Heart left ventricle (tissue), 16 donors: ENCODE measurements at regions not wholly inside any gene's neighbourhood (a gene's known extent, or its start where the extent isn't known, plus 50 kb on each side); places are given as distances from the start of the nearest gene placed in this dataset.
"Not testable (repeated sequence)": the region's sequence is repeated elsewhere in the genome, so short reads cannot be mapped to it uniquely, and the experiment has no call there.

Source experiments
- ATAC-seq, 4 donors: fragments of 200-7000 bp; cut with Tn5 transposase; one replicate each; pipeline ENCODE4 v1.9.1; 2020 to 2022; ENCODE audit warnings: moderate library complexity in 4 of 4, mild to moderate bottlenecking in 3 of 4, moderate number of reproducible peaks in 1 of 4
- DNase-seq, 5 donors: peaks; one replicate each; pipeline ENCODE4 v3.0.0-alpha.2; 2020
- H3K27ac ChIP-seq, 12 donors: fragments of 200-600 bp; sonication (generic) in 4 of 12; one replicate each; pipeline versions ENCODE4 v1.5.0 to v1.8.0; 2016 to 2022; ENCODE audit warnings: mild to moderate bottlenecking in 2 of 12
- H3K27me3 ChIP-seq, 9 donors: fragments of 200-600 bp; sonication (generic) in 2 of 9; one replicate each; pipeline versions ENCODE4 v1.5.1 to v1.8.0; 2016 to 2022; ENCODE audit warnings: mild to moderate bottlenecking in 3 of 9
- H3K36me3 ChIP-seq, 9 donors: fragments of 200-600 bp; sonication (generic) in 2 of 9; one replicate each; pipeline versions ENCODE4 v1.5.0 to v1.8.0; 2018 to 2022; ENCODE audit warnings: mild to moderate bottlenecking in 2 of 9
- H3K4me1 ChIP-seq, 12 donors: fragments of 200-600 bp; sonication (generic) in 4 of 12; one replicate each; pipeline versions ENCODE4 v1.5.0 to v1.8.0; 2016 to 2022; ENCODE audit warnings: mild to moderate bottlenecking in 3 of 12
- H3K4me3 ChIP-seq, 12 donors: fragments of 200-600 bp; sonication (generic) in 4 of 12; one replicate each; pipeline versions ENCODE4 v1.5.0 to v1.8.0; 2017 to 2022; ENCODE audit warnings: mild to moderate bottlenecking in 9 of 12, moderate library complexity in 4 of 12
- H3K9me3 ChIP-seq, 12 donors: fragments of 200-600 bp; sonication (generic) in 4 of 12; one replicate each; pipeline versions ENCODE4 v1.5.0 to v1.8.0; 2016 to 2022; ENCODE audit warnings: mild to moderate bottlenecking in 1 of 12
- POLR2A ChIP-seq, 2 donors: fragments of 450-650 bp; IDR thresholded peaks; one replicate each; pipeline ENCODE4 v1.6.1; 2017; ENCODE audit warnings: antibody characterized with exemption in 2 of 2, mild to moderate bottlenecking in 2 of 2, moderate library complexity in 2 of 2
- WGBS, 4 donors: extraction: QIAGEN DNeasy Blood & Tissue Kit in 2 of 4; methylation state at CpG; one replicate each; pipeline versions ENCODE4 v1.1.5 to v1.1.7; 2013 to 2018; 5-methylcytosine and 5-hydroxymethylcytosine counted together
- intact Hi-C, 10 donors: fragments of 100-400 bp; cut with DNase I; formaldehyde crosslinking; loops; one replicate each; pipeline versions ENCODE4 v1.11.1 to v1.14.2; 2022
- TF ChIP-seq, protein P1 (sequence below), 12 donors: fragments of 200-600 bp; sonication (generic) in 4 of 12; IDR thresholded peaks; one replicate each; pipeline versions ENCODE4 v1.5.0 to v1.8.0; 2018 to 2022; ENCODE audit warnings: antibody characterized with exemption in 12 of 12, mild to moderate bottlenecking in 5 of 12
- donor health status: ischemic (EF 13 %, LVEDD 7.1; RV severe dilation, severe dysfunction).
- donor health status: healthy with polysubstance abuse.
- donor health status: DM: no; HTN: yes; CAD: no.
- donor health status: DM: no; HTN: no; CAD: no.
- donor health status: ischemic (EF 25% LVEDD 6.9; RV normal size, moderate dysfunction).
- donor health status: ischemic (EF 25% LVEDD 5.7; RV mildly dilated, moderate dysfunction).
- donor health status: healthy.
- donor health status: DM: yes; HTN: yes; CAD: no.
- donor health status: ischemic (EF 35%, LVEDD 5.7; RV mildly dilated, moderate dysfunction).
- donor health status: nonischemic (EF 11% LVEDD 7.7; RV severe dilation, severe dysfunction).
- donor health status: DM: yes; HTN: yes; CAD: no.
- donor health status: PGD.
- donor health status: ischemic (EF 29% LVEDD 5.4; RV normal size, mild dysfunction).
- donor health status: nonischemic (EF 23%, LVEDD 6.1; RV moderate dilation, normal function).

DNA sequence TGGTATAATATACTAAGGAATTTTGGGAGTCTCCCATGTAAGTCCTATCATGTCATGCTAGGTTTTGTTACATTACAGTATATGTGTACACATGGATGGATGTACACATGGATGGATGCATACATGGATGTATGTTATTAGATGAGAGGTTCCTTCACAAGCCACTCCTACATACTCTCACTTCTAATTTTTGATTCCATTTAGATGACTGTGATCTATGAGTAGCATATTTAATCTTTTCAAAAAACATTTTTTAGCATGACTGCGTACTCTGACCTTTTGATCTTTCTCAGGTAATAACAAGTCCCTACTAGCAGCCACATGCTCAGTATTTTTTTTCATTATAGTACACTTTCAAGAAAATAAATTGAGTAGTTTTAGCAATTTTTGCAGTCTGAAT, 441.8 kb downstream of the SLITRK1 start:
- TF ChIP-seq, protein P1, sequence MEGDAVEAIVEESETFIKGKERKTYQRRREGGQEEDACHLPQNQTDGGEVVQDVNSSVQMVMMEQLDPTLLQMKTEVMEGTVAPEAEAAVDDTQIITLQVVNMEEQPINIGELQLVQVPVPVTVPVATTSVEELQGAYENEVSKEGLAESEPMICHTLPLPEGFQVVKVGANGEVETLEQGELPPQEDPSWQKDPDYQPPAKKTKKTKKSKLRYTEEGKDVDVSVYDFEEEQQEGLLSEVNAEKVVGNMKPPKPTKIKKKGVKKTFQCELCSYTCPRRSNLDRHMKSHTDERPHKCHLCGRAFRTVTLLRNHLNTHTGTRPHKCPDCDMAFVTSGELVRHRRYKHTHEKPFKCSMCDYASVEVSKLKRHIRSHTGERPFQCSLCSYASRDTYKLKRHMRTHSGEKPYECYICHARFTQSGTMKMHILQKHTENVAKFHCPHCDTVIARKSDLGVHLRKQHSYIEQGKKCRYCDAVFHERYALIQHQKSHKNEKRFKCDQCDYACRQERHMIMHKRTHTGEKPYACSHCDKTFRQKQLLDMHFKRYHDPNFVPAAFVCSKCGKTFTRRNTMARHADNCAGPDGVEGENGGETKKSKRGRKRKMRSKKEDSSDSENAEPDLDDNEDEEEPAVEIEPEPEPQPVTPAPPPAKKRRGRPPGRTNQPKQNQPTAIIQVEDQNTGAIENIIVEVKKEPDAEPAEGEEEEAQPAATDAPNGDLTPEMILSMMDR (IDR thresholded peaks at IDR 0.05), result no peak
- no peak for TF ChIP-seq POLR2A (IDR thresholded peaks at IDR 0.05)
- intact Hi-C loops, result no loop called here
- peaks cover 0 to 9% (median 0%) of the 10 kb centered on the region in 12 donors for H3K9me3 ChIP-seq
- H3K36me3 ChIP-seq, result no peaks in the 10 kb centered on the region
- H3K27ac ChIP-seq, result no peak overlapping the region
- no peak overlapping the region for H3K4me3 ChIP-seq
- WGBS, 4 donors, result 88 to 91% (median 89%) methylated on average over 1 of the region's 1 CpG
- no peaks in the 10 kb centered on the region for H3K27me3 ChIP-seq
- no peaks in the 10 kb centered on the region for H3K4me1 ChIP-seq
- ATAC-seq, result no peak
- DNase-seq, result no peak

DNA sequence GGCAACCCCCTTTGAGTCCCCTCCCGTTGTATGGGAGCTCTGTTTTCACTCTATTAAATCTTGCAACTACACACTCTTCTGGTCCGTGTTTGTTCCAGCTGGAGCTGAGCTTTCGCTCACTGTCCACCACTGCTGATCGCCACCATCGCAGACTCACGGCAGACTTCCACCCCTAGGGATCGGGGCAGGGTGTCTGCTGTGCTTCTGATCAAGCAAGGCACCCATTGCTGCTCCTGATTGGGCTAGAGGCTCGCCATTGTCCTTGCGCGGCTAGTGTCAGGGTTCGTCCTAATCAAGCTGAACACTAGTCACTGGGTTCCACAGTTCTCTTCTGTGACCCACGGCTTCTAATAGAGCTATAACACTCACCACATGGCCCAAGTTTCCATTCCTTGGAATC, 442.8 kb downstream of the SLITRK1 start:
- H3K27ac ChIP-seq, intact Hi-C loops: not testable (repeated sequence)
- WGBS, 4 donors, result 85 to 91% (median 89%) methylated on average over 12 of the region's 12 CpGs

DNA sequence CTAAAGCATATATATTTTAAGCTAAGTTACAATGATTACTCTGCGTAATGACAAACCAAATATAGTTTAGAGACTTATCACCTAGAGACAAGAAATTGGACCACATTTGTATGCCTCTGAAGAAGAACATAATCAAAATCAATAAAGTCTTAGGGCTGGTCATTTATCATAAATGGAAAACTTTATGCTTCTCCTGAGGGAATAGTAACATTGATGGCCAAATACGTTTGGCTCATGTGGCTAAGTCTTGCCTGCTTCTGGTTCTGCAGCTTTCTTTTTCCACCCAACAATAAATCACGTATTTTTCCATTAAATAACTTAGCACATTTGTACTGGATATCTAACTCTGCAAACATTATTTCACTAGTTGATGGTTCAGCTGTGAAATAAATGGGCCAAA, 458.4 kb downstream of the SLITRK1 start:
- H3K36me3 ChIP-seq, result no peaks in the 10 kb centered on the region
- H3K4me1 ChIP-seq, result no peaks in the 10 kb centered on the region
- no peak for TF ChIP-seq POLR2A (IDR thresholded peaks at IDR 0.05)
- no peak overlapping the region for H3K27ac ChIP-seq
- no peak for ATAC-seq
- intact Hi-C loops, result no loop called here
- peaks cover 0 to 18% (median 0%) of the 10 kb centered on the region in 12 donors for H3K9me3 ChIP-seq
- 65 to 70% (median 67%) methylated on average over 3 of the region's 3 CpGs for WGBS, 4 donors
- H3K4me3 ChIP-seq, result no peak overlapping the region
- no peak for DNase-seq
- H3K27me3 ChIP-seq, result no peaks in the 10 kb centered on the region

More for the DNA sequence above, 442.8 kb downstream of the SLITRK1 start:
- not testable (repeated sequence) for DNase-seq, H3K4me1 ChIP-seq, H3K9me3 ChIP-seq, H3K36me3 ChIP-seq, H3K4me3 ChIP-seq, H3K27me3 ChIP-seq, ATAC-seq

DNA sequence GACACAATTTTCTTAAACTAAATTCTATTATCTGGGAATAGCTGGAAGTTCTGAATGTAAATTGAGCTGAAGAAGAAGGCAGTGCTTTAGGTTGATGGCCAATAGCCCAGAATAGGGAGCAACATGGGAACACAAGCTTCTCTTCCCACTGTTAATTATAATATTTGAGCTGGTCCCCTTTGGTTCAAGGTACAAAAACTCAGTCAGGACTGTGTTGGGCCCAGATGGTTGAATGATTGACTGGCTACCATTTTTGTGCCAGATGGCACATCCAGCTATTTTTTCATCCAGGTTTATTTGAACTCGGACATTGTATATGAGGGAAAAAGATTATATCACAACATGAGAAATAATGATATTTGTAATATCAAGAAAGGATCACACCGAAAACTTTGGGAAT, 458.9 kb downstream of the SLITRK1 start:
- no peak for ATAC-seq
- DNase-seq, result no peak
- Histone ChIP-seq H3K36me3 (no peaks in the 10 kb centered on the region), H3K27ac (no peak overlapping the region), H3K9me3 (peaks cover 0 to 18% (median 0%) of the 10 kb centered on the region in 12 donors), H3K4me1 (no peaks in the 10 kb centered on the region), H3K27me3 (no peaks in the 10 kb centered on the region), H3K4me3 (no peak overlapping the region)
- WGBS, 4 donors, result 86 to 94% (median 87%) methylated on average over 2 of the region's 2 CpGs
- TF ChIP-seq POLR2A (IDR thresholded peaks at IDR 0.05), result no peak
- TF ChIP-seq, protein P1 (IDR thresholded peaks at IDR 0.05), result no peak
- intact Hi-C loops, result no loop called here

DNA sequence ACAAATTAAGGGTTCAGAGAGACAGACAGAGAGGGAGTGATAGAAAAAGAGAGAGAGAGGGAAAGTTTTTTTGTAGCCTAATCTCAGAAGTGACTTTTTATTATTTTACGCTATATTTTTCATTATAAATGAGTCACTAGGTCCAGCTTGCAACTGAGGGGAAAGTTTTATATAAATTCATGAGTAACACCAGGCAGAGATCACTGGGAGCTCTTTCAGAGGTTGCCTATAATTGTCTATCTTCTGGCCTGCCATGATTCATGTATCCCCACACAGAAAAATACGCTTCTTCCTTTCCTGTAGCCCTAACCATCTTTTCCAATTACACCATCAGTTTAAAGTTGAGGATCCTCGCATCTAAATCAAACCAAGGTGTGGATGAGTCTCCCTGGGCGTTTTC, 467.9 kb downstream of the SLITRK1 start:
- no peak overlapping the region for H3K27ac ChIP-seq
- no peak overlapping the region for H3K4me3 ChIP-seq
- no peak for TF ChIP-seq POLR2A (IDR thresholded peaks at IDR 0.05)
- TF ChIP-seq, protein P1 (IDR thresholded peaks at IDR 0.05), result no peak
- ATAC-seq, result no peak
- H3K36me3 ChIP-seq, result no peaks in the 10 kb centered on the region
- 65 to 76% (median 70%) methylated on average over 4 of the region's 4 CpGs for WGBS, 4 donors
- no peaks in the 10 kb centered on the region for H3K9me3 ChIP-seq
- DNase-seq, result no peak
- H3K4me1 ChIP-seq, result no peaks in the 10 kb centered on the region
- intact Hi-C loops, result no loop called here
- H3K27me3 ChIP-seq, result no peaks in the 10 kb centered on the region
